ENCODE measurements at regions not wholly inside any gene's neighbourhood (a gene's known extent, or its start where the extent isn't known, plus 50 kb on each side); places are given as distances from the start of the nearest gene placed in this dataset.

DNA sequence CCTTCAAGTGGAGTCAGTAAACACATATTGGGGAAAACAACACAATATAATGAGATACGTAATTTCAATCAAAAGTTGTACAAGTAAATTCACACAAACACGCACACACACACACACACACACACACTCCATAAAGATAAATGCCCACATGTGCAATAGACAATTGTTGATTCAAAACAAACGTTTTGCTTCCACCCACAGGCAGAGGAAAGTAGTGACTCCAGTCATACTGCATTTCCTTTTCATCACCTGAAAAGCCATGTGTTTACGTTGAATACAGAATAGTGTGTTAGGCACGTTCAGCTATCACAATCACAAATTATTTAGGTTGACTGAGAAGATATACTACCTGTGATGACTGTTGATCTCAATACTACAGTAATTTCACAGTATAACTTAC is 443.8 kb upstream of the MANEA start:
- no peak overlapping the region for H3K4me2 ChIP-seq (ENCODE audit: insufficient read depth, low read length, poor library complexity, severe bottlenecking)
- DNase-seq (ENCODE audit: low spot score): no peak
- H2AK5ac ChIP-seq (ENCODE audit: low read depth, low read length): no peak overlapping the region
- H3K79me1 ChIP-seq (ENCODE audit: low read depth, low read length): no peaks in the 10 kb centered on the region
- H2BK5ac ChIP-seq (ENCODE audit: low read length): no peak overlapping the region
- no CpG with 5 or more reads among the region's 5 CpGs for WGBS, 2 donors (ENCODE audit: extremely low coverage in 2 of 2, insufficient read length in 2 of 2, insufficient replicate concordance in 1 of 2)
- no peak overlapping the region for H3K23ac ChIP-seq (ENCODE audit: low read depth, low read length, poor library complexity)
- no peak overlapping the region for H2BK12ac ChIP-seq (ENCODE audit: low read length)
- H2AFZ ChIP-seq (ENCODE audit: low read length): no peak overlapping the region
- no peak overlapping the region for H4K8ac ChIP-seq (ENCODE audit: low read depth, low read length)
- peaks cover 0 to 5% of the 10 kb centered on the region in 2 donors for H3K4me1 ChIP-seq (ENCODE audit: control insufficient read depth in 2 of 2, insufficient read depth in 1 of 2, low read depth in 1 of 2, low read length in 2 of 2)
- no peak overlapping the region for H4K91ac ChIP-seq (ENCODE audit: low read depth, low read length, poor library complexity)
- H3K36me3 ChIP-seq (replicated peaks in 1 of 2; ENCODE audit: control insufficient read depth in 2 of 2, insufficient read depth in 2 of 2, low read length in 2 of 2): no peaks in the 10 kb centered on the region
- no peak overlapping the region for H3K9ac ChIP-seq (ENCODE audit: low read depth, low read length, poor library complexity)
- no peak overlapping the region for H3K14ac ChIP-seq (ENCODE audit: low read length)
- H3K4ac ChIP-seq (ENCODE audit: low read length): no peak overlapping the region
- H3K9me3 ChIP-seq (replicated peaks in 1 of 2; ENCODE audit: control insufficient read depth in 2 of 2, insufficient read depth in 1 of 2, low read depth in 1 of 2, low read length in 2 of 2): no peaks in the 10 kb centered on the region
- H3K18ac ChIP-seq (ENCODE audit: low read length): no peak overlapping the region
- no peak overlapping the region for H3K27ac ChIP-seq (replicated peaks; ENCODE audit: low read length)
- H2BK120ac ChIP-seq (ENCODE audit: low read depth, low read length): no peak overlapping the region
- no peak overlapping the region for H3K4me3 ChIP-seq (ENCODE audit: low read length in 2 of 2)
- no peaks in the 10 kb centered on the region for H3K27me3 ChIP-seq (ENCODE audit: control insufficient read depth in 3 of 3, insufficient read depth in 3 of 3, low read depth in 1 of 3, low read length in 3 of 3)
- no peak overlapping the region for H2BK15ac ChIP-seq (ENCODE audit: low read length)

DNA sequence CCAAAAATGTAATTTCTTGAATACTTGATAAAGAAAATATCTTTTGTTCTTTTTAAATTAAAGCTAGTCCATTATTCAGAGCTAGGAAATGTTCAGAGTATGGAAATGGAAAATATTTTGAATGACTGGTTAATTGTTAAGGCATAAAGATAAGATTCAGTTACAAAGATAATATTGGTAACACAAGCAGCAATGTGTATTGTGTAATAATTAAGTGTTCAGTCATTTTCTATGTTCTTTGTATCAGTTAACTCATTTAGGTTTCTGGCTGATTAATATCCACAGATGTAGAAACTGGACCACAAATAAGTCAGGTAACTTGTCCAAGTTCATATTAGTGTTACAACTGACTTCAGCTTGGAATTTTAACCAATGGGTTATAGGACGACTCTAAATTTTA is 442.2 kb upstream of the MANEA start:
- H3K9me3 ChIP-seq (replicated peaks in 1 of 2; ENCODE audit: control insufficient read depth in 2 of 2, insufficient read depth in 1 of 2, low read depth in 1 of 2, low read length in 2 of 2): no peaks in the 10 kb centered on the region
- H3K9ac ChIP-seq (ENCODE audit: low read depth, low read length, poor library complexity): no peak overlapping the region
- H3K14ac ChIP-seq (ENCODE audit: low read length): no peak overlapping the region
- no peak overlapping the region for H2AK5ac ChIP-seq (ENCODE audit: low read depth, low read length)
- no peak overlapping the region for H2BK5ac ChIP-seq (ENCODE audit: low read length)
- H3K4me1 ChIP-seq (ENCODE audit: control insufficient read depth in 2 of 2, insufficient read depth in 1 of 2, low read depth in 1 of 2, low read length in 2 of 2): no peaks in the 10 kb centered on the region
- H4K8ac ChIP-seq (ENCODE audit: low read depth, low read length): no peak overlapping the region
- no peaks in the 10 kb centered on the region for H3K36me3 ChIP-seq (replicated peaks in 1 of 2; ENCODE audit: control insufficient read depth in 2 of 2, insufficient read depth in 2 of 2, low read length in 2 of 2)
- no peak overlapping the region for H2BK15ac ChIP-seq (ENCODE audit: low read length)
- H4K91ac ChIP-seq (ENCODE audit: low read depth, low read length, poor library complexity): no peak overlapping the region
- no peaks in the 10 kb centered on the region for H3K27me3 ChIP-seq (ENCODE audit: control insufficient read depth in 3 of 3, insufficient read depth in 3 of 3, low read depth in 1 of 3, low read length in 3 of 3)
- H3K27ac ChIP-seq (replicated peaks; ENCODE audit: low read length): no peak overlapping the region
- H2BK120ac ChIP-seq (ENCODE audit: low read depth, low read length): no peak overlapping the region
- no CpG with 5 or more reads among the region's 1 CpG for WGBS, 2 donors (ENCODE audit: extremely low coverage in 2 of 2, insufficient read length in 2 of 2, insufficient replicate concordance in 1 of 2)
- H3K18ac ChIP-seq (ENCODE audit: low read length): no peak overlapping the region
- H3K4me2 ChIP-seq (ENCODE audit: insufficient read depth, low read length, poor library complexity, severe bottlenecking): no peak overlapping the region
- no peak overlapping the region for H3K4me3 ChIP-seq (ENCODE audit: low read length in 2 of 2)
- no peaks in the 10 kb centered on the region for H3K79me1 ChIP-seq (ENCODE audit: low read depth, low read length)
- no peak overlapping the region for H3K4ac ChIP-seq (ENCODE audit: low read length)
- DNase-seq (ENCODE audit: low spot score): no peak
- no peak overlapping the region for H2BK12ac ChIP-seq (ENCODE audit: low read length)
- H2AFZ ChIP-seq (ENCODE audit: low read length): no peak overlapping the region
- no peak overlapping the region for H3K23ac ChIP-seq (ENCODE audit: low read depth, low read length, poor library complexity)

DNA sequence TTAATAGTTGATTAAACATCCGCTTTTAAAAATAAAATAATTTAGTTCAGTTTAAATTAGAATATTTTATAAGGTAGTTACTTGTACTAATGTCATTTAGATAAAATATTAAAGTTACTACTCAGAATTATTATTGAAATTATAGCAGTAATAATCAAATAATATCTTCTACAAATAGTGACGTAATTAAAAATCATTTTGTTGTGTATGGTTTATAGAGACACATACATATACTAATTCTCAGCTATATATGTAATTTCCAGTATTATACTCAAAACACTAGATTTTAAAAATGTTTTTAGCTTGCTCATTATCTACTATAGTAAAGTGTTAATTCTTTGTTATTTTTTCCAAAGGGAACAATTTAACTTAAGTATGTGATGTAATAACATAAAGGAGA is 435.2 kb upstream of the MANEA start:
- Histone ChIP-seq H2BK5ac (ENCODE audit: low read length) (no peak overlapping the region), H3K4me2 (ENCODE audit: insufficient read depth, low read length, poor library complexity, severe bottlenecking) (no peak overlapping the region), H3K9ac (ENCODE audit: low read depth, low read length, poor library complexity) (no peak overlapping the region), H3K4me3 (ENCODE audit: low read length in 2 of 2) (no peak overlapping the region), H2BK12ac (ENCODE audit: low read length) (no peak overlapping the region), H2AFZ (ENCODE audit: low read length) (no peak overlapping the region), H3K36me3 (replicated peaks in 1 of 2; ENCODE audit: control insufficient read depth in 2 of 2, insufficient read depth in 2 of 2, low read length in 2 of 2) (no peaks in the 10 kb centered on the region), H2BK15ac (ENCODE audit: low read length) (no peak overlapping the region), H4K91ac (ENCODE audit: low read depth, low read length, poor library complexity) (no peak overlapping the region), H3K27ac (replicated peaks; ENCODE audit: low read length) (no peak overlapping the region), H2AK5ac (ENCODE audit: low read depth, low read length) (no peak overlapping the region), H3K4ac (ENCODE audit: low read length) (no peak overlapping the region), H3K27me3 (ENCODE audit: control insufficient read depth in 3 of 3, insufficient read depth in 3 of 3, low read depth in 1 of 3, low read length in 3 of 3) (no peaks in the 10 kb centered on the region), H3K9me3 (replicated peaks in 1 of 2; ENCODE audit: control insufficient read depth in 2 of 2, insufficient read depth in 1 of 2, low read depth in 1 of 2, low read length in 2 of 2) (no peaks in the 10 kb centered on the region), H3K23ac (ENCODE audit: low read depth, low read length, poor library complexity) (no peak overlapping the region), H4K8ac (ENCODE audit: low read depth, low read length) (no peak overlapping the region), H3K4me1 (ENCODE audit: control insufficient read depth in 2 of 2, insufficient read depth in 1 of 2, low read depth in 1 of 2, low read length in 2 of 2) (no peaks in the 10 kb centered on the region), H3K79me1 (ENCODE audit: low read depth, low read length) (no peaks in the 10 kb centered on the region), H2BK120ac (ENCODE audit: low read depth, low read length) (no peak overlapping the region), H3K14ac (ENCODE audit: low read length) (no peak overlapping the region), H3K18ac (ENCODE audit: low read length) (no peak overlapping the region)
- DNase-seq (ENCODE audit: low spot score): no peak
- no CpG with 5 or more reads among the region's 2 CpGs for WGBS, 2 donors (ENCODE audit: extremely low coverage in 2 of 2, insufficient read length in 2 of 2, insufficient replicate concordance in 1 of 2)

DNA sequence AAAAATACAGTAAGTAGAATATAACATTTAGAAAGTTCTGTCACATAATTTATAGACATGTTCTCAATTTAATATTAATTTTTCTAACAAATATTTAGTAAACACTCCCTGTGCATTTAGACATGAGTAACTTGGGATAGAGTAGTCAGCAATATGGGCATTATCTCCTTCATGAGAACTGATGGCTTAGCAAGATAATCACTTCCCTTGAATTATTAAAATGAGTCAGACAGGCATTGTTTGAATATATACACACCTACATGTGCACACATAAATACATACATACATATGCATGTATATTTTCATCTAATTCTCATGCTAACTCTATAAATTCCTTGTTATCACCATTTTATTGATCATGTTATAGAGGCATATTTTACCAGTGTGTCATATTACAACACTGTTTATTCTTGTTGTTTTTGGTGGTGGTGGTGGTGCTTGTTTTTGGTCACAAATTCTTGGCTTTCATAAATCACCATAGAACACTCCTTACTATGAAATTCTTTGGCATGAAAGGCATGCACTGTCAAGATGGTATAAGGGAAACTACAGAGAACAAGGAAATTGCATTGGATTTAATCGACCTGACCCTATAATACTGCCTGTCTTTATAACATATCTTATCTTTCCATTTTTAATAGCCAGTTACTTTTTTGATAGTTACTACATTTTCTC is 434.5 kb upstream of the MANEA start:
- Histone ChIP-seq H3K9me3 (replicated peaks in 1 of 2; ENCODE audit: control insufficient read depth in 2 of 2, insufficient read depth in 1 of 2, low read depth in 1 of 2, low read length in 2 of 2) (no peaks in the 10 kb centered on the region), H3K4me2 (ENCODE audit: insufficient read depth, low read length, poor library complexity, severe bottlenecking) (no peak overlapping the region), H3K79me1 (ENCODE audit: low read depth, low read length) (no peaks in the 10 kb centered on the region), H3K14ac (ENCODE audit: low read length) (no peak overlapping the region), H3K4me1 (ENCODE audit: control insufficient read depth in 2 of 2, insufficient read depth in 1 of 2, low read depth in 1 of 2, low read length in 2 of 2) (no peaks in the 10 kb centered on the region), H2BK5ac (ENCODE audit: low read length) (no peak overlapping the region), H2AFZ (ENCODE audit: low read length) (no peak overlapping the region), H2BK120ac (ENCODE audit: low read depth, low read length) (no peak overlapping the region), H2BK12ac (ENCODE audit: low read length) (no peak overlapping the region), H3K27me3 (ENCODE audit: control insufficient read depth in 3 of 3, insufficient read depth in 3 of 3, low read depth in 1 of 3, low read length in 3 of 3) (no peaks in the 10 kb centered on the region), H3K27ac (replicated peaks; ENCODE audit: low read length) (no peak overlapping the region), H3K9ac (ENCODE audit: low read depth, low read length, poor library complexity) (no peak overlapping the region), H3K4me3 (ENCODE audit: low read length in 2 of 2) (no peak overlapping the region), H4K91ac (ENCODE audit: low read depth, low read length, poor library complexity) (no peak overlapping the region), H4K8ac (ENCODE audit: low read depth, low read length) (no peak overlapping the region), H3K23ac (ENCODE audit: low read depth, low read length, poor library complexity) (no peak overlapping the region), H3K18ac (ENCODE audit: low read length) (no peak overlapping the region), H3K36me3 (replicated peaks in 1 of 2; ENCODE audit: control insufficient read depth in 2 of 2, insufficient read depth in 2 of 2, low read length in 2 of 2) (no peaks in the 10 kb centered on the region), H2AK5ac (ENCODE audit: low read depth, low read length) (no peak overlapping the region), H2BK15ac (ENCODE audit: low read length) (no peak overlapping the region), H3K4ac (ENCODE audit: low read length) (no peak overlapping the region)
- WGBS, 2 donors (ENCODE audit: extremely low coverage in 2 of 2, insufficient read length in 2 of 2, insufficient replicate concordance in 1 of 2): no CpG with 5 or more reads among the region's 1 CpG
- DNase-seq (ENCODE audit: low spot score): no peak
